ENCODE measurements at regions not wholly inside any gene's neighbourhood (a gene's known extent, or its start where the extent isn't known, plus 50 kb on each side); places are given as distances from the start of the nearest gene placed in this dataset.

DNA sequence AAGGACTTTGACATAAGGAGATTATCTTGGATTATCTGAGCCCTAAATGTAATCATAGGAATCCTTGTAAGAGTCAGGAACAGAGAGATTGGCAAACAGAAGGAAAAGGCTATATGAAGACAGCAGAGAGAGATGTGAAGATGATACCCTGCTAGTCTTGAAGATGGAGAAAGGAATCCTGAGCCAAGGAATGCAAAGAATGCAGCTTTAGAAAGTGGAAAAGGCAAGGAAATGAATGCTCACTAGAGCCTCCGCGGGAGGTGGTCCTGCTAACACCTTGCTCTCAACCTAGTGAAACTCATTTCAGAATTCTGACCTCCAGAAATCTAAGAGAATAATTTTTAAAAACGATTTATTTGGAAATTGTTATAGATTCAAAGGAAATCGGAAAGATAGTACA lies 117.1 kb downstream of the TBXT start:
- DNase-seq (ENCODE audit: low read depth, low spot score): no peak

DNA sequence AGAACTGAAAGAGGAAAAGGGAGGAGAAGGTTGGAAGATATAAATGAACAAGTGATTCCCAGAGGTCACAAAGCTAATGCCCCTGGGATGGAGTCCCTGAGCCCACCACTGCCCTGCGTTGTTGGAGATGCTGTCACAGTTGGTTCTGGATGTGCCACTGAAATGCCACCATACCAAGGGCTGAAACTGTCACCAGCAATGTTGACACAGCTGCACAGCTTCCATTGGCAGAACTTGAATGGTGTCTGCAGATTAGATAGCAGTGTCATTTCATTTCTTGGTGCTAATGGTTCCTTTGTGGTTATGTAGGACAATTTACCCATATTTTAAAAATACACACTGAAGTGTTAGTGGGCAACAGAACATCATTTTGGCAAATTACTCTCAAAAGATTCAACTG lies 120.7 kb downstream of the TBXT start:
- DNase-seq (ENCODE audit: low read depth, low spot score): no peak

DNA sequence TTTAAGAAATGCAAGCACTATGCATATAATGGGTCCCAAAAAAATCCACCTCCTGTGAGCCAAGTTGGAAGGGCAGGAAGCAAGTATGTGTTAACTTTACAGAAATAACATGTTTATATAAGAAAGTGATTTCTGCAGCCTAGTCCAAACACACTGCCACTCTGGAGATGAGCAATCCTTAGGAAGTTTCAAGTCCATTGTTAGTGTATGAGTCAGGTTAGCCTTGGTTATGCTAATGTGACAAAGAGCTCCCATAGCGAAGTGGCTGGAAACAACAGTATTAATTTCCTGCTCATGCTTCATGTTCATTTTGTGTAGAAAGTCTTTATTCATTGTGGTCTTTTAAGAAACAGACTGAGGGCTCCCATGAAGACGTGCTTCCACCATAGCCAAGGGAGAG lies 121.4 kb downstream of the TBXT start:
- peak; percentile 88 for DNase-seq (ENCODE audit: low read depth, low spot score)

DNA sequence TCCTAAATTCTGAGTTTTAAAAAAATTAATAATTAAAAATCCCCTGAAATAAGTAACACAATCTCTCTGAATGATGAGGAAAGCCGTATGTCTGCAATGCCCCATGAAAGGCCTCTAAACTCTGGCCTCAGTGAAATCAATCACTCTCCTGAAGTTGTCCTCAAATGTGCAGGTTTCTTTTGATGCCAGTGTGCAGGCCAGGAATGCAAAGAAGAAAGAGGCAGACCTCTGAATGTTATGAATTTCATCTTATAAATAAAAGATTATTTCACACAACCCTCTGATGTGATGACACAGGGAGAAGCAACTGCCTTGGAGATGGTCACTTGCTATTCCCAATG lies 121.8 kb downstream of the TBXT start:
- DNase-seq (ENCODE audit: low read depth, low spot score): no peak

DNA sequence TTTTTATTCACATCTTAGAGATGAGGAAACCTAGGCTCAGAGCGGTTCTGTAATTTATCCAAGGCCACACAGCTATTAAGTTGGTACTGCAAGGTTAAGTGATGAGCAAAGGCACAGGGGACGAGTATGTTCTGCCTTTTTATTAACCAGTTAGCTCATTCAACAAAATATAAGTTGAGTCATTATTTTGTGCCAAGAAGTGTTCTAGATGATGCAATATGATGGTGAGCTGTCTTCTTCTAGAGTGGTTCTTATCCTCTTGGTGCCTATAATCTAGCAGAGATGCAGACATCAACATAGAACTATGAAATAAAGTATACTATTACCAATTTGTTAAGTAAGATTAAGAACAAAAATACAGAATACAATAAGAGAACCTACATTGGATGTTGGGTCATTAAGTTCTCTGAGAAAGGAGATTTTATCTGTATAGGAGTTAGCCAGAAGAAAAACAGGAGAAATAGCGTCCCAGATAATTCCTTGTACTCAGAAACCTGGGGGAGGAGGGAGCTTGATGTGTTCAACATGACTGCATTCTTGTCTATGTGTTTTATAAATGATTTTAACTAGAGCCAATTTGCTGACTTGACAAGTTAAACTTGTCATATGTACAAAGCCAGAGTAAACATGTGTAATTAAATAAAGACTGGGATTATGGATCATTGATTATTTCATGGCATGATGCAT lies 122.3 kb downstream of the TBXT start:
- no peak for DNase-seq (ENCODE audit: low read depth, low spot score)

DNA sequence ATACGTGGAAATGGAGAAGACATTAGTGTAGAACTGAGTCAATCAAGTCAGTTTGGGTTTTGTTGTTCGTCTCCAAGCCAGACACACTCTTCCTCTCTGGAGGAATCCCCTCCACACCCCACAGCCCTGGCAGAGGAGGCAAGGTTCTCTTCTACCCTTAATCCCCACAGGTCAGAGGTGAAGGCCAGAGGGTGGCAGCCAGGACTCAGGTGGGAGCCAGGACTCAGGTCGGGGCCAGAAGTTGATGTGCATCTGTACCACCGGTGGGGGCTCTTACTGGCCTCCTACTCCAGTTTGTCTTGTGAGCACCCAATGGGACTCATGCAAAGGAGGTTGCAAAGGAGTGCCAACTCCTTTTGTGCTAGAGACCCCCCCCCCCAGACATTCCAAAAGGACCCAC lies 126.4 kb downstream of the TBXT start:
- DNase-seq (ENCODE audit: low read depth, low spot score): no peak

DNA sequence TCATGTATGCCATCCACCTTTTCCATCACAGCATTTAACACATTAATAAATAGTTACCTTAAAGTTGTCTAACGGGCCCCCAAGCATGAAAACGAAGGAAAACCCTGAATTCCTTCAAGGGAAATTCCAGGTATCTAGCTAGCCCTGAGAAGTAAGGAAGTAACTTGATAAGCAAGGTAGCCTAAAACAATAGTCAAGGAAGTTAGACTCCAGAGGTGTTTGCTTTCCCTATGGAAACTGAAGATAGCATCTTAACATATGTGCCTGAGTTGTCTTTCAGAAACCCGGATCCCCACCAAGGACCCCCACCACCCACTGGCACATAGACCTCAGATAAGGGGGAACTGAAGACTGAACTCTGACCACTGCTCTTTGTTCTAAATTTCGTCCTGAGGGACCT lies 127.4 kb downstream of the TBXT start:
- DNase-seq (ENCODE audit: low read depth, low spot score): no peak

DNA sequence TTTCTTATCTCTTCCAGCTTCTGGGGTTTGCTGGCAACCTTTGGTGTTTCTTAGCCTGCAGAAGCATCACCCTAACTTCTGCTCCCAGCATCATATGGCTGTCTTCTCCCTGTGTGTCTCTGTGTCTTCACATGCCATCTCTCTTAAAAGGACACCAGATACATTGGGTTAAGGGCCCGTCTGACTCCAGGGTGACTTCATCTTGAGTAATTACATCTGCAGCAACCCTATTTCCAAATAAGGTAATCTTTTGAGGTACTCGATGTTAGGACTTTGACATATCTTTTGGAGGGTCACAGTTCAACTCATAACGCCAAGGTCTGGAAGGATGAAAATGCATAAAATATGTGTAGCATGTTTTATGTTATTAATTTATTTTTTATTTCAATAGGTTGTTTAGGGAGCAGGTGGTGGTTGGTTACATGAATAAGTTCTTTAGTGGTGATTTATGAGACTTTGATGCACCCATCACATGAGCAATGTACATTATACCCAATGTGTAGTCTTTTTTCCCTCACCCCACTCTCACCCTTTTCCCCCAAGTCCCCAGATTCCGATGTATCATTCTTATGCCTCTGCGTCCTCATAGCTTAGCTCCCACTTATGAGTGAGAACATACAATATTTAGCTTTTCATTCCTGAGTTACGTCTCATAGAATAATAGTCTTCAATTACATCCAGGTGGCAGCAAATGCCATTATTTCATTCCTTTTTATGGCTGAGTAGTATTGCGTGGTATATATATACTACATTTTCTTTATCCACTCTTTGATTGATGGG lies 131.1 kb downstream of the TBXT start:
- DNase-seq (ENCODE audit: low read depth, low spot score): no peak

DNA sequence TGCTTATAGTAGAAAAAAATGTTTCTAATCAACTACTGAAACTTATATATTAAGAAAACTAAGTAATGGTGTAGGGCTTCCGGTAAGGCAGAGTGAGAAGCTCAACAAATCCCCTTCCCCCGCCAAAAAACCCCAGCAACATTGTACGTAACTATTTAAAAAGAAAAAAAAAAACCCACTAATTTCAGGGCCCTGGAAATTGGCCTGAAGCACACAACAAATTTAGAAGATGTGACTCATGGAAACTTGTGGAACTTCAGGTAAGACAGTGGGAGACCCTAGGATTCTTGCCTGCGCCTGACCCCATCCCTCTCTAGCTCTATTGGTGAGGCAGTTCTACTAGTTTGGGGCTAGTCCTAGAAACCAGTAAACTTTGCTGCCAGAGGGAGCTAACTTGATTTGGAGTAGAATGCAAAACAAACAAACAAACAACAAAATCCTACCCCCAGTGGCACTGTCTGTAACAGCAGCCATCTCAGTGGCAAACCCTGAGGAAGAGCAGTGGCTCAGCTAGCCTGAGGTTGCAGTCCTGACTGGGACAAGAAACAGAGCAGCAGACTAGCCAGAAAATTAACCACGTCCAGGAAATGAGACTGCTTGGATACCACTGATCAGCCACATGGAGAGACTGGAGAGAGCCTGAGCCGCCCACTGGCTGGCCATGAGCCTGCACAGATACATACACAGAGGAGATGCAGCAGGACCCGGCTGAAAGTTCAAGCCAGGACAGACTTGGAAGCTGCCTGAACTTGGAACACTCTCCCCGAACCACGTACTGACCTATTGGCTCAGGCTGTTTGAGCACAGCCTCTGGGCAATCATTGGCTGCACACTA lies 135.1 kb downstream of the TBXT start:
- peak; percentile 30 for DNase-seq (ENCODE audit: low read depth, low spot score)

DNA sequence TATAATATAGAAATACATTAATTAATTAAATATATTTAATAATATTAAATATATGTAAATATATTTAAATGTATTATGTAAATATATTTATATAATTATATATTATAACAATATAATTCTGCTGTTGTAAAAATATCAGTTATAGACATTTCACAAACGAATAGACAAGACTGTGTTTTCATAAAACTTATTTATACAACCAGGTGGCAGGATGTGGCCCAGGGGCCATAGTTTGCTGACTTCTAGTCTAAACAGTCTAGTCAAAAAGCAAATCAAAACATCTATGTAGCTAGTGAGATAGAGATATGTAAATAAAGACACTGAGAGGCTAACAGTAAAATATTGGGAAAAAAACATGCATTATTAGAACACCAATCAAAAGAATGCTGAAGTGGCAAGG lies 136.4 kb downstream of the TBXT start:
- DNase-seq (ENCODE audit: low read depth, low spot score): no peak

DNA sequence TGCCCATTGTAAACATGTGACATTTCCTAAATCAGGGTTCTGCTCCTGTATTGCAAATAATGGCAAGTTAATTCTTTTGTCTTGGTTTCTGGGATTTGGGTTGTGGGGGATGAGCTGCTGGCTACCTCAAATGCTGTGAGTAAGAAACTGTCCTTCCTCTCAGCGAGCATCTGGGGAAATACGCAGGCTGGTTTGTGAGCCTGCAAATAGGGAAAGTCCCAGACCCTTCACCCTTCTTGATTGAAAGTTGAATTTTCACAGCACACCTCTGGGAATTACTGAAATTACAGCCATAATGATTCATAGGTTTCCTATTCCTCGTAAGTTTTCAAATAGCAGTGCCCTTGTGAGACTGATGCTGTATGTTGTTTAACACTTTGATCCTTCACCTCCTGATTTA lies 138.1 kb downstream of the TBXT start:
- DNase-seq (ENCODE audit: low read depth, low spot score): no peak

DNA sequence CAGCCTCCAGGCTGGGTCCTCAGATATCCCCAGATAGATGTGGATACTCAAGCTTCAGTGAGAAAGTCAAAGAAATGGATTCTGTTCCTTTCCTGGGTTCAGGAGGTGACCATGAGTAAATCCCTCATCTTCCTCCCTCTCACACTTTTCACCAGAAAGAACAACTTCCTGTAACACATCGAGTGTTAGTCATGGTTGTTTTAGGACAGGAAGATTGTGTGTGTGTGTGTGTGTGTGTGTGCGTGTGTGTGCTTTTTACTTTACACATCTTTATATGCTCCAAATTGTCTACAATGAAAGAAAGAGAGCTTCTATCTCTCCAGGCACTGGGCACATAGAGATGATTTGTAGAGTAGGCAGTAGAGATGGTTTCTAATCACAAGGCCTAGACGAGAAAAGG lies 139.9 kb downstream of the TBXT start:
- DNase-seq (ENCODE audit: low read depth, low spot score): no peak

DNA sequence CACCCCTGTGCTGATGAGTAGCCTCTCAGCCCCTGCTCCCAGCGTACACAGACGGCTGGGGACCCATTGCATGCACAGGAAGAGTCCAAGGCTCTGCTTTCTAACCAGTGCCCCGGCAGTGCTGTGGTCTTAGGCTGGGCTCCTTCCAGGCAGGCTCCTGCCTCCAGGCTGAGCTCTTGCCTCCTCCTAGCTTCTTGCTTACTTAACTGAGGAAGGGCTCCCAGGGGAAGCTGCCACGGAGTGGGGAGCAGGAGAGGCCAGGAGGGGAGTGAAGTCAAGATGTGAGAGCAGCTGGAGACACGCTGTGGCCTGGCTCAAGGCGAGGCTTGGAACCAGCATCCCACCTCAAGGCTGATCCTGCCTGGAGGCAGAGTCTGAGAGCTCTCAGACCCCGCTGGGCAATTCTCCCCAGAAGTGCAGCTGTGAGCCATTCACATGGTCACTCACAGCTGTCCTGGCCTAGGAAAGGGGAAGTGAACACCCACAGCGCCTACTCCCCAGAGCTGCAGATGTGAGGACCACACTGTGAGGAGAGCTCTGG lies 141.0 kb downstream of the TBXT start:
- DNase-seq (ENCODE audit: low read depth, low spot score): no peak

DNA sequence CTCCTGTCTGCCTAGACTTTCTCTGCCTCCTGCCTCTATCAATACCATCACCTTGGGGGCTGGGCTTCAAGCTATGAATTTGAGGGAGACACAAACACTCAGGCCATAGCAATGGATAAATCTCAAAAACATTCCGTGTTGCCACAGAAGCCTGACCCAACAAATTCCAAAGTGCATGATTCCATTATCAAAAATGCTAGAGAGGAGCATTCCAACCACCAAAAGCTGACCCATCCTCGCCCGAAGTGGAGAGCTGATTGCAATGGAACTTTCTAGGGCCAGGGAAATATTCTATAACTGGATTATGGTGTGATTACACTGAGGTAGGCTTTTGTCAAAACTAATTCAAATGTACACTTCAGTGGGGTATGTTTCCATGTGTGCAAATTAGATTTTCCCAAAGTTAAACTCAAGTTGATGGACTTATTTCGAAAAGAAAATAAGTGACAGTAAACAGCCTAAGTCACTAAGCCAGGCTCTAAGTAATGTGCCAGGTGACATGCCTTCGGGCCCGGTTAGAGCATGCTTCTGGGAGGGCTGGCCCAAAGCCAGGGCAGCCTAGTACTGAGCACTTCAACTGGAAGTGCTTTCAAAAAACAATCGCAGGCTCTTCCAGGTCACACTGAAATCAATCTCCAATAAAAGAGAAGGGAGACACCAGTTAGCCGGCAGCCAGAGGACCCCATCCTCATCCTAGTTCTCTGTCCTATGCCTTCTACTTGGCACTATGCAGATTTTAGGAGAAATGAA lies 142.3 kb downstream of the TBXT start:
- peak; percentile 83 for DNase-seq (ENCODE audit: low read depth, low spot score)

DNA sequence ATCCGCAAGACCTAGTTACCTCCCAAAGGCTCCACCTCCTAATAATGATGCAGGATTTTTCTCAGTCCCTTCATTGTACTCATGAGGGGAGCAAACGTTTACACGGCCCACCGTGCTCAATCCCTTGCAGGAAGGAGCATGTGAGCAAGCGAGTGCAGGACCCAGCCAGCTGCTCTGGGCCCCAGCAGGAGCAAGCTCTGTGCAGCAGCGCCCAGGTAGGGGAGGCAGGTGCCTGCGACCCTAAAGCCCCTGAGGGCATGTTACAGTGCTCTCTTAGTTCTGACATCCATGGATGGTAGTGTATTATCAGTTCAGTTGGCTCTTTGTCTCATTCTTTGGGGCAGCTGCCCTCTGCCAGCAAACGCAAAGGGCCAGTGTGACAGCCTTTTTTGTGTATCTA lies 143.4 kb downstream of the TBXT start:
- no peak for DNase-seq (ENCODE audit: low read depth, low spot score)

DNA sequence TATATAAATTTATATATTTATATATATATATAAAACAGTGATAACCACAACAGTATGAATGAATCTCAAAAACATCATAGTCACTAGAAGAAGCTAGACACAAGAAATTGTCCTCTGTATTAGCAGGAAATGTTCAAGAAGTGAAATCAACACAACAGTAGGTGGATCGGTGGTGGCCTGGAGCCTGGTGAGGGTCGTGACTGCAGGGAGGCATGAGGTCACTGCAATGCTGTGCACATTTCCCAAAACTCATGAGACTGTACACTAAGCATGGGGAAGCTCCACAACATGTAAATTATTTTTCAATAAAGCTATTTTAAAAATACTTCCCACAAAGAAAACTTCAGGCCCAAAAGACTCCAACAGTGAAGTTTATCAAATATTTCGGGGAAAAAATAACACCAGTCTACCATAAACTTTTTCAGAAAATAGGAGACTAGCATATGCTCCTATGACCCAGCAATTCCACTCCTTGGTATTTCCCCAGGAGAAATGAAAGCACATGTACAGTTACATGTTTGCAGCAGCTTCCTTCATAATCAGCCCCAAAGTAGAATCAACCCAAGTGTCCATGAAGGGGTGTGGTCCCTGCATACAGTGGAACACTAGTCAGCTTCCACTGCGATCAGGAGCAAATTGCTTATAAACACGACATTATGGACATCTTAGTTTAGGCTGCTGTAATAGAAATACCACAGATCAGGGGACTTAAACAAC lies 144.2 kb downstream of the TBXT start:
- no peak for DNase-seq (ENCODE audit: low read depth, low spot score)

DNA sequence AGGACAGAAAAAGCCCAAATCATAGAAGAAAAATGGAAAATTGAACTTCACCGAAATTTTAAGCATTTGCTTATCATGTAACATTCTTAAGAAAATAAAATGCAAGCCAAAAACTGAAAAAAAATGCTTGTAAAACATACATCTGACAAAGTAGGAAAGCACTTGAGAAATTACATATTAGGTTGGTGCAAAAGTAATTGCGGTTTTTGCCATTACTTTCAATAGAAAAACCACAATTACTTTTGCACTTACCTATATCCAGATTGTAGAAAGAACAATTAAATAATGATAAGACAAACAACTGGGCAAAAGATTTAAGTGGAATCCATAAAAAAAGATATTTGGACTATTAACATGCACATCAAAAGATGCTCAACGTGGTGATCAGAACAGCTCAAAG lies 146.2 kb downstream of the TBXT start:
- DNase-seq (ENCODE audit: low read depth, low spot score): no peak

DNA sequence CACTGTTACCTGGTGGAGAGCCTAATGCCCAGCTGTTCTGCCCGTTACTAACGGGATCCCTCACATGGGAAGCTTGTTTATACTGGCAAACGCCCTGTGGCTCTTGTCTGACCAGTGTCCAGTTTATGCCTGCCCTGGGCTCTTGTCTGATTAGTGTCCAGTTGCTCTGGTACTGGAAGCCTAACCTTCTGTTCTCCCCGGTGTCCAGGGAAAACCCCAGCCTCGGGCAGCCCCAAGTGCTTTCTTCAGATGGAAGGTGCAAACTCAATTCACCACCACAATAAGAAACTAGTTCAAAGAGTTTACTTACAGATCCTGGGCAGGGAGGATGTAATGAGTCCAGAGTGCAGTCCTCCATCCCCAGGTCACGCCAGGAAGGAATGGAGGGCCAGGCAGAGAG lies 148.4 kb downstream of the TBXT start:
- no peak for DNase-seq (ENCODE audit: low read depth, low spot score)

DNA sequence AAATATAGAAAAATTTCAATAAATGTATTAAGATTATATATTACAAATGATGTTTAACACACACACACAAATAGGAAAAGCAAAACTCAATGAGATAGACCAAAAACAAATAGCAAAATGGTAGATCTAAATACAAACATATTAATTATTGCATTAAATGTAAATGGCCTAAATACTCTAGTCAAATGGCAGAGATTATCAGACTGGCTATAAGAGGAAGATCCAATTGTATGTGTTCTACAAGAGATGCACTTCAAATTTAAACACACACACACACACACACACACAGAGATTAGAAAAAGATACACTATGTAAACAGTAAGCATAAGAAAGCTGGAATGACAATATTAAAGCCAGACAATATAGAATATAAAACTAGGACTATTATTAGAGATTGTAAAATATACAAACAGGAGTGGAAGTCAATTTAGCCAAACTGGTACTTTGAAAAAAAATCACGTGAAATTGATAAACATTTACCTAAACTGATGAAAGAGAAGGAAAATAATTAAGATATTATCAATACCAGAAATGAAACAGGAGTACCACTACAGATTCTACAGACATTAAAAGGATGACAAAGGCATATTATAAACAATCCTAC lies 150.5 kb downstream of the TBXT start:
- DNase-seq (ENCODE audit: low read depth, low spot score): no peak

DNA sequence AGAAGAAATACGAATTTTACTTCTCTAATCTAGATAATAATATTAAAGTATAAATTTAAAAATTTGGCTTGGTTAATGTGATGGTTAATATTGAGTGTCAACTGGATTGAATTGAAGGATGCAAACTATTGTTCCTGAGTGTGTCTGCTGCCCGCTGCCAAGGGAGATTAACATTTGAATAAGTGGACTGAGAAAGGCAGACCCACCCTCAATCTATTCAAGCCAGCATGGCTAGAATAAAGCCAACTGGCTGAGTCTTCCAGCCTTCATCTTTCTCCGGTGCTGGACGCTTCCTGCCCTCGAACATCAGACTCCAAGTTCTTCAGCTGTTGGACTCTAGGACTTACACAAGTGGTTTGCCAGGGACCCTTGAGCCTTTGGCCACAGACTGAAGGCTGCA lies 152.7 kb downstream of the TBXT start:
- DNase-seq (ENCODE audit: low read depth, low spot score): no peak
